K562 (cell line): ENCODE measurements at regions not wholly inside any gene's neighbourhood (a gene's known extent, or its start where the extent isn't known, plus 50 kb on each side); places are given as distances from the start of the nearest gene placed in this dataset.

ENCODE experiments used
- ATF7 ChIP-seq: fragments of 450-650 bp; IDR thresholded peaks from 2 replicates; pipeline ENCODE4 v1.7.1; 2014; ENCODE audit warnings: mild to moderate bottlenecking, moderate library complexity
- E2F3 ChIP-seq: fragments of 250-450 bp; sonication (Bioruptor Pico); IDR thresholded peaks from 2 replicates; pipeline ENCODE4 v1.4.0; 2020; ENCODE audit warnings: mild to moderate bottlenecking
- ETV6 ChIP-seq, 3 experiments: fragments of 150-350 bp in 1 of 3; sonication (generic) in 1 of 3; formaldehyde crosslinking in 1 of 3; IDR thresholded peaks; 2 replicates each; pipeline versions ENCODE4 v1.6.1 to v1.8.0; 2014 to 2022; ENCODE audit warnings: borderline replicate concordance in 2 of 3, low read depth in 2 of 3, antibody characterized with exemption in 1 of 3, low read length in 1 of 3, mild to moderate bottlenecking in 1 of 3, missing genetic modification reagents in 1 of 3
- FOXA1 ChIP-seq: fragments of 450-650 bp; IDR thresholded peaks from 2 replicates; pipeline ENCODE4 v1.6.1; 2016; ENCODE audit warnings: mild to moderate bottlenecking, borderline replicate concordance
- NFE2 ChIP-seq: IDR thresholded peaks from 2 replicates; pipeline ENCODE4 v1.6.1; 2014; ENCODE audit warnings: antibody characterized with exemption, low read depth
- NR0B1 ChIP-seq: fragments of 450-650 bp; IDR thresholded peaks from one replicate; pipeline ENCODE4 v1.6.1; 2018; ENCODE audit warnings: mild to moderate bottlenecking, moderate library complexity; ENCODE audit not compliant: partially characterized antibody
- POLR2A ChIP-seq: fragments of 450-650 bp; conservative IDR thresholded peaks from 2 replicates; pipeline ENCODE4 v1.6.1; 2016
- RAD21 ChIP-seq, 2 experiments: fragments of 250-450 bp in 1 of 2; fragments of 450-650 bp in 1 of 2; sonication (Bioruptor Pico) in 1 of 2; formaldehyde crosslinking in 1 of 2; IDR thresholded peaks in 1 of 2; conservative IDR thresholded peaks in 1 of 2; 2 replicates each; pipeline versions ENCODE4 v1.4.0 to v1.8.0; 2020 to 2022; ENCODE audit warnings: mild to moderate bottlenecking in 2 of 2, moderate library complexity in 1 of 2
- SIN3B ChIP-seq: fragments of 450-650 bp; IDR thresholded peaks from 2 replicates; pipeline ENCODE4 v1.6.1; 2017; ENCODE audit warnings: low read depth, mild to moderate bottlenecking, moderate library complexity
- SRSF1 ChIP-seq: fragments of 200-400 bp; formaldehyde crosslinking; IDR thresholded peaks from 2 replicates; pipeline ENCODE4 v1.6.1; 2017; ENCODE audit warnings: mild to moderate bottlenecking, low read depth, low read length, moderate library complexity
- ZNF551 ChIP-seq: fragments of 250-450 bp; sonication (Bioruptor Pico); IDR thresholded peaks from 2 replicates; pipeline ENCODE4 v1.5.0; 2021; ENCODE audit warnings: mild to moderate bottlenecking, moderate library complexity
- ZSCAN29 ChIP-seq: fragments of 450-650 bp; IDR thresholded peaks from 2 replicates; pipeline ENCODE4 v1.6.1; 2017
- TF ChIP-seq, protein P1 (sequence below): sonication (generic); formaldehyde crosslinking; IDR thresholded peaks from 2 replicates; pipeline ENCODE4 v1.8.1; 2023; ENCODE audit warnings: mild to moderate bottlenecking, missing genetic modification reagents

DNA sequence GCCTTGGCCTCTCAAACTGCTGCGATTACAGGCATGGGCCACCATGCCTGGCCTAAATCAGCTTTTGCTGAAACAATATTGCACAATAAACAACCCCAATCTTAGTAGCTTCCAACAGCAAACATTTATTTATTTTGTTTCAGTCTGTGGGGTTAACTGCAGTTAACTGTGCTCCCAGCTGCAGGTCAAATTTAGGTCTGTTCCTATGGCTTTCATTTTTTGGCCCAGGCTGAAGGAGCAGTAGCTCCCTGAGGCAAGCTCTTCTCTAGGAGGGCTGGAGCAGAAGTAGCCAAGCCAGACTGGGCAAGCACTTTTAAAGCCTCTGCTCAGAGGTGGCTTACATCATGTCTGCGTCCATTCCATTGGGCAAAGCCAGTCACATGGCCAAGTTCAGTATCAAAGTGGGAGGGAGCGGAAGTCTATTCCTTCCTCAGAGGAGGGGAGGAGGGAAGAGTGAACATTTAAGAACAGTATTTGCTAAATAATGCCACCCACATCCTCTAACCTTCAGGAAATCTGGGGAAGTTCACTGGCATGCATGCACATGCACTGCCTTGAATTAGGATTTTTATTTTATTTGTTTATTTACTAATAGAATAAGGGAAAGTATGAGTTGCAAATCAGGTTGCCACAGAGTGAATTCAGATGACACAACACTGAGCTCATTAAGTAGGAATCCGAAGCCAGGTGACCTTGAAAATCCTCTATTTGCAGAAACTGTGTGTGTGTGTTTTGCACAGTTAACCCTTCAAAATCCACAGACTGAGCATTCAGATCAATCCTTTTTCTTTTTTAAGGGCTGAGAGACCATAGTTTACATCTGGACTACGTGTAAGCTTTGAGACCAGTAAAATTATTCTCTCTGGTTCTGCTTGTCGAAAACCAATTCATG is 122.0 kb upstream of the SEL1L start:
- TF ChIP-seq POLR2A (no peak), SIN3B (no peak), FOXA1 (no peak), ZSCAN29 (no peak), ZNF551 (CRISPR knock-in tag) (no peak), ATF7 (no peak), ETV6 (IDR thresholded peaks at IDR 0.05; ENCODE audit: borderline replicate concordance in 1 of 2, low read depth in 2 of 2, low read length in 1 of 2) (no peak), ETV6 (CRISPR knock-in tag; IDR thresholded peaks at IDR 0.05; ENCODE audit: borderline replicate concordance) (no peak), NR0B1 (no peak), SRSF1 (no peak), RAD21 (CRISPR knock-in tag; conservative IDR thresholded peaks at IDR 0.05 in 1 of 2, IDR thresholded peaks at IDR 0.05 in 1 of 2) (no peak), NFE2 (no peak), E2F3 (CRISPR knock-in tag) (no peak)
- TF ChIP-seq, protein P1, sequence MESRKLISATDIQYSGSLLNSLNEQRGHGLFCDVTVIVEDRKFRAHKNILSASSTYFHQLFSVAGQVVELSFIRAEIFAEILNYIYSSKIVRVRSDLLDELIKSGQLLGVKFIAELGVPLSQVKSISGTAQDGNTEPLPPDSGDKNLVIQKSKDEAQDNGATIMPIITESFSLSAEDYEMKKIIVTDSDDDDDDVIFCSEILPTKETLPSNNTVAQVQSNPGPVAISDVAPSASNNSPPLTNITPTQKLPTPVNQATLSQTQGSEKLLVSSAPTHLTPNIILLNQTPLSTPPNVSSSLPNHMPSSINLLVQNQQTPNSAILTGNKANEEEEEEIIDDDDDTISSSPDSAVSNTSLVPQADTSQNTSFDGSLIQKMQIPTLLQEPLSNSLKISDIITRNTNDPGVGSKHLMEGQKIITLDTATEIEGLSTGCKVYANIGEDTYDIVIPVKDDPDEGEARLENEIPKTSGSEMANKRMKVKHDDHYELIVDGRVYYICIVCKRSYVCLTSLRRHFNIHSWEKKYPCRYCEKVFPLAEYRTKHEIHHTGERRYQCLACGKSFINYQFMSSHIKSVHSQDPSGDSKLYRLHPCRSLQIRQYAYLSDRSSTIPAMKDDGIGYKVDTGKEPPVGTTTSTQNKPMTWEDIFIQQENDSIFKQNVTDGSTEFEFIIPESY (CRISPR knock-in tag) = no peak
